ENCODE measurements at regions not wholly inside any gene's neighbourhood (a gene's known extent, or its start where the extent isn't known, plus 50 kb on each side); places are given as distances from the start of the nearest gene placed in this dataset.
"Not testable (repeated sequence)": the region's sequence is repeated elsewhere in the genome, so short reads cannot be mapped to it uniquely, and the experiment has no call there.

DNA sequence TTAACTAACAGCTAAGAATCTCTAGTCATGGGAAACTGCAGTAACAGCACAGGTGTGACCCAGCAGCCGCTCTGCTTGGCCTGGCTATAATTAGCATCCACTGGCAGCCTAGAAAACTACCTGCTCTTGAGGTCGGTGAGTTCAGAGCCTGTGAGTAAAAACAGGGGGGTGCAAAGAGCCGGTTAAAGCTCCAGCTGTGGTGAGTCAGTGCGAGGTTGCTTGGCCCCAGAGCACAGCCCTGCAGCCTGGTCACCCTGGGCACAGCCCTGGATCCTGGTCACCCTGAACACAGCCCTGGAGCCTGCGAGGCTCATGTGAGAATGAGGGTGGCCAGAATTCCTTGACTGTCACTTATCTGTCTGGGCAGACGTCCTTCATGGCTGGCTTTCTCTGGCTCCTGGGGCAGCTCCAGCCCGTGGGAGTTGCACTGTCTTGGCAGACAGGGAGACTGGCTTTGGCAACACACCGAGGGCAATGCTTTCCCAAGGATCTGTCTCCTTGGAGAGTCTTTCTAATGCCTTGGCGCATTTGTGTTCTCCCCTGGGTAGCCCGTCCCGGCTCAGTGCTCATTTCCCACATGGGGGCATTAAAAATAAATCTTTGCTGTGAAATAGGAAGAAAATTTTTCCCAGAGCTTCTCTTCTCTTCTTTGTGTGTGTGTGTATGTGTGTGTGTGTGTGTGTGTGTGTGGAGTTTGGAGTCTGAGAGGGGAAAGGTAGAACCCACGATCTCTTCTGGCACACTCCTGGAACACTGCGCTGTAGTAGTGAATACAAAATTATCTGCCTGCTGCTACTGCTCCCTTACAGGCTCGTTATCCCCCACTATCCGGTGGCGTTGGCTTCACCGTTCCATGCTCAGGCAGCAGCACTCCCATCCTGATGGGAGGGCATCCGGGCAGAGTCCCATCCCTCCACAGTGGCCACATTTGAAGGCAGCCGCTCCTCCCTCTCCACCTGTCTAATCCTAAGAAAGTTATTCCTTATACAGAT lies 250.2 kb upstream of the MEX3C start:
- DNase-seq (ENCODE audit: extremely low read depth in 1 of 2, low read depth in 1 of 2) = no peak

GRCh38 chr18:51448949-51449348 lies 251.5 kb upstream of the MEX3C start:
- no peak for DNase-seq (ENCODE audit: extremely low read depth in 1 of 2, low read depth in 1 of 2)

DNA sequence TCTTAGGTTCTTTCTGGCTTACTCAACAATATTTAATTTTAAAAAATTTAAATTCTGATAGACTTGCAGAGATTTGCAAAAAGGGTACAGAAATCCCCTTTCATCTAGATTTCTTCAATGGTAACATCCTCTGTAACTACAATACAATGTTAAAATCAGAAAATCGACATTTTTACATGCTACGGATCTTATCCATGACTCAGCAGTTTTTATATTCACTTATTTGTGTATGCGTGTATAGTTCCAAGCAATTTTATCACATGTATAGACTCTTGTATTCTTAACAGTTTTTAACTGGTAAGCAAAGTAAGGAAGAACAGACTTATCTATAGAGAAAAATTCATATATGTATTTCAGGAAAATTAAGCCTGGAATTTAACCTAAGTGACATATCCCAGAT lies 256.1 kb upstream of the MEX3C start:
- DNase-seq (ENCODE audit: extremely low read depth in 1 of 2, low read depth in 1 of 2) = no peak

DNA sequence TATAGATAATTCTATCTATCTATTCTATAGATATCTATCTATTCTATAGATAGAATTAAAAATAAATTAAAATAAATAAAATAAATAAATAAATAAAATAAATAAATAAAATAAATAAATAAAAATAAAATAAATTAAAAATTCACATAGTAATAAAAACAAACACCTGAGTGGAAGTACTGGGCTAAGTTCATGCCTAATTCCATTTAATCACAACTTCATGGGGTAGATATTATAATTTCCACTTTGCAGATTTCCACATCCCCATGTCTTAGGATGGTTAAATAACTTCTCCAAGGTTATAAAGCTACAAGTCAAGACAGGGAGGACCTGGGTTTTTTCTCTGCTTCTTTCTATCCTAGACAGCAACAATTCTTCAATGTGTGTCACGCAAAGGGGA lies 261.4 kb upstream of the MEX3C start:
- DNase-seq (ENCODE audit: extremely low read depth in 1 of 2, low read depth in 1 of 2) = no peak

DNA sequence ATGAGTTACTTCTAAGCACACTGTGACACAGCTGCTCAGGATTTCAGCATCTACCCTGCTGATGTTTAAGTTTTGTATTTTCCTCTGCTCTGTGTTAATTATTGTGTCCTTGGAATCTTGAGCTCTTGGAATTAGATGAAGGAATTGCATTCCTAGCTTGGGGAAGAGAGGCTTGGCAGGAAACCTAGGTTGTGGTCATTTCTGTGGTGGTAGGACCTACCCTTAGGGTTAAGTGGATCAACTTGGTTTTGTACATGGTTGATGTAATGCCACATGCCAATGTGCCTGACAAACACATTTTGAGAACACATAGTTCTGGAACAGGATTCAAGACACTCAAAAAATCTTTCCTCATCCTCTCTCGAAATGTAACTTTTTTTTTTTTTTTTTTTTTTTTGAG lies 264.5 kb upstream of the MEX3C start:
- DNase-seq (ENCODE audit: extremely low read depth in 1 of 2, low read depth in 1 of 2) = no peak

DNA sequence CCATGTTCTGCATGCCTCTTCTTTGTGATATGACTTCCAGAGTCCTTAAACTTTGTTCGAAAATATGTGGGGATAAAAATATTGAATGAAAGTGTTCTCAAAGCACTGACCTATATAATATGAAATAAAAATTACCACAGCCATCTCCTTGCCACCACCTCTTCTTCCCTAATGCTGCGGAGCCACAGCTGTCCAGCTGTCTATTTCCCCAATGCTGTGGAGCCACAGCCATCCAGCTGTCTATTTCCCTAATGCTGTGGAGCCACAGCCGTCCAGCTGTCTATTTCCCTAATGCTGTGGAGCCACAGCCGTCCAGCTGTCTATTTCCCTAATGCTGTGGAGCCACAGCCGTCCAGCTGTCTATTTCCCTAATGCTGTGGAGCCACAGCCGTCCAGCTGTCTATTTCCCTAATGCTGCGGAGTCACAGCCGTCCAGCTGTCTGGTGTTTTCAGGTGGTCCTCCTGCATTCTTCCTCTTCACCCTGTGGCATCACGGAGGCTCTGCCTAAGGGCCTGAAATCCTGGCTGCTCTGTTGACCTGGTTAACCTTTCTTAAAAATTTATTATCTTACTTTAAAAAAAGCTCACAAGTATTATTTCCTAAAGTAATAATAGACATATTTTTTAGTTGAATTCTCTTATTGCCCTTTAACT lies 266.1 kb upstream of the MEX3C start:
- DNase-seq (ENCODE audit: extremely low read depth in 1 of 2, low read depth in 1 of 2) = no peak

DNA sequence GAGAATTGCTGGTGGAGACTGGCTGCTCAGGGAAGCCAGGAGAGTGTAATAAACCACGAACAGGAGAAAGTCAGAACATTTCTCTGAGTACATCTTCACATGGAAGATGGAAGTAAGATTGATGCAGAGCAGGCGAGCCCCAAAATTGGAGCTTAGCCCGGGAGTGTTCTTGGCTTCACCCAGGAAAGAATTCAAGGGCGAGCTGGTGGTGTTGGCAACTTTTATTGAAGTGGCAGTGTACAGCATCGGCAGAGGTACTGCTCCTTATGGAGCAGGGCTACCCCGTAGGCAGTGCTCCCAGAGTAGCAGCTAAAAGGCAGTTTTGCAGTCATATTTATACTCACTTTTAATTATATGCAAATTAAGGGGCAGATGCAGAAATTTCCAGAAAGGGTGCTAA lies 281.4 kb upstream of the MEX3C start:
- DNase-seq (ENCODE audit: extremely low read depth in 1 of 2, low read depth in 1 of 2) = no peak

DNA sequence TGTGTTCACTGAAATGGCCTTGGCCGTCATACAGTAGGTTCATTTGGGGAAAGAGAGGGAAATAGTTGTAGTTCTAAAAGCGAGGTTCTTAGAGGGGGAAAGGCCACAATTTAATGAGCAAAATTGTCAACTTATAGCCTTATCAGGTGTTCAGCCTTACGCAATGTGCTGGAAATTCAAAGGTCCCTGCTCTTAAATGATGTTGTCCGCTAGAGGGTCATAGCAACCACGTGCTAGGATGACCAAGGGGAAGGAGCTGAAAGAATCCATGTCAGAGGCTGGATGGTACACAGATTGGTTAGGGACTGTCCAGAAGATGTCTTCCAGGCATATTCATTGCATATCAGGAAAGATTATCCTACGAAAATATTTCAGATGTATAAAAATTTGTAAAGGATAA lies 282.3 kb upstream of the MEX3C start:
- no peak for DNase-seq (ENCODE audit: extremely low read depth in 1 of 2, low read depth in 1 of 2)

DNA sequence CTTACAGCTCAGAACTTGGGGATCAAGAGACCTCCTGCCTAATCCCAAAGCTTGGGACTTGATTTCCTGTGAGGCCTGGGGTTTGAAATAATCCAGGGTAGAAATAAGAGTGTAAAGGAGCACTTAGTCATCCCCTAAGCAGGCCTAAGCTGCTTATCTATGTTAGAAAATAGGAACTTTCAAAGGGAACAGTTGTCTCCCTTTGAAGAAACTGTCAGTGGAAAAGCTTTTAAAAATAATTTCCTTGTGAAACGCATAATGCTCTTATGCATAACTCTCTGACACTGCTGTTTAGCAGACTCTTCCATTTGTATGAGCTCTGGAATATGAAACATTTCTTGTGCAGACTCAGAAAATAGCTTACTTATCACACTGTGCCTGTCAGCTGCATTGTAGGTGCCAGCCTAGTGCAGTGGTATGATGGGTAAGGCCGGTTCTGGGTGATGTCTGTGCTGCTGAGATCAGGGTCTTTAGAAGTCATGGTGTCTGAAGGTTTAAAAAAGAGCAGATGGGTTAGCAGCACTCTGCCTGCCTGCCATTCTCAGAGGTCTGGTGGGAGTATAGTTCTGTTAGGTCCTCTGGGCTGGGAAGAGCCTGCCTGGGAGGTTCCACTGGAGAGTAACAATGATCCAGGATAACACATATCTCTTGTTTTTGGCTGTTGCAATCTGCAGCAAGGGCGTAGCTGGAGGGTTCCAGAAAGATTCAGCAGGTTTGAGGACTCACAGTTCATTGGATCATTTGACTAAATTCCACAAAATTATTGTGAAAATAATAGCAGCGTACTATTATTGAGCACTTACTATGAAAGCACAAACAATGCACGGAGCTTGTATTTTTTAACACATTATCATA lies 283.2 kb upstream of the MEX3C start:
- no peak for DNase-seq (ENCODE audit: extremely low read depth in 1 of 2, low read depth in 1 of 2)

DNA sequence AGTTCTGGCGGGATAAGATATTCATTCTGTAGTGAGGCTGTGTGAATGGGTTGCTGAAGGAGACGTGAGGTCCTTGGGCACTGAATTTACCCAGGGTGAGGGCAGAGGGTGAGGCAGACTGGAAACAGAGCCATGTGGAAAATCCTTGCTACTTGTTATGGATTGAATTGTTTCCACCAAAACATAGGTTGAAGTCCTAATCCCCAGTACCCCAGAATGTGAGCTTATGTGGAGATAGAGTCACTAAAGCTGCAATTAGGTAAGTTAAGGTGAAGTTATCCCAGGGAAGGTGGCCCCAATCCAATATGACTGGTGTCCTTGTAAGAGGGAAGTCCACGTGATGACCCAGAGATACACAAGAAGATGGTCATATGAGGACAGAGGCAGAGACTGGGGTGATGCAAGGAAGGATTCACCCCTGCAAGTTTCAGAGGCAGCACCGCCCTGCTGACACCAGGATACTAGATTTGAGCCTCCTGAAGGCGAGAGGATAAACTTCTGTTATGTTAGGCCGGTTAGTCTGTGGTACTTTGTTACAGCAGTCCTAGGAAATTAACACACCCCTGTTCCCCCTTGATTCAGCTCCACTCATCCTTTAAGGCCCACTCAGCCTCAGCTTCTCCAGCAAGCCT lies 289.4 kb upstream of the MEX3C start:
- no peak for DNase-seq (ENCODE audit: extremely low read depth in 1 of 2, low read depth in 1 of 2)

- no peak for DNase-seq (ENCODE audit: extremely low read depth in 1 of 2, low read depth in 1 of 2)
Observed at GRCh38 chr18:51490417-51490816, 292.9 kb upstream of the MEX3C start.

DNA sequence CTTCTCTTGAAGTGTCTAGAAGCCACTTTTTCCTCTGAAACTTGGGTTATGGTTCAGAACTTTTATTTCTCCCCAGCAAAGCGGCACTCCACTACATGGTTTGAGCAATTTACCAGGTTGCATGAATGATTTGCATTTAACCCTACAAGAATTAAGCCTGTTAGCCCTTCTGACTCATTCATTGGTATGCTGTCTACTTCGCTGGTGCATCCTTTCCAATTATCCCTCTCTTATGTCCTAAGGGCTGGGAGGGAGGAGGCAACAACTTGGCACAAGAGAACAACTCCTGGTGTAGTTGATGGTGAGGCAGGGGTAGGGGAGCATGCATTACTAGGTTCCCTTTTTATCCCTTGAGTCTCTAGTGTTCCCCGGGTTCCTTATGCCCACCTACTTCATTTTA lies 293.4 kb upstream of the MEX3C start:
- DNase-seq (ENCODE audit: extremely low read depth in 1 of 2, low read depth in 1 of 2) = no peak

DNA sequence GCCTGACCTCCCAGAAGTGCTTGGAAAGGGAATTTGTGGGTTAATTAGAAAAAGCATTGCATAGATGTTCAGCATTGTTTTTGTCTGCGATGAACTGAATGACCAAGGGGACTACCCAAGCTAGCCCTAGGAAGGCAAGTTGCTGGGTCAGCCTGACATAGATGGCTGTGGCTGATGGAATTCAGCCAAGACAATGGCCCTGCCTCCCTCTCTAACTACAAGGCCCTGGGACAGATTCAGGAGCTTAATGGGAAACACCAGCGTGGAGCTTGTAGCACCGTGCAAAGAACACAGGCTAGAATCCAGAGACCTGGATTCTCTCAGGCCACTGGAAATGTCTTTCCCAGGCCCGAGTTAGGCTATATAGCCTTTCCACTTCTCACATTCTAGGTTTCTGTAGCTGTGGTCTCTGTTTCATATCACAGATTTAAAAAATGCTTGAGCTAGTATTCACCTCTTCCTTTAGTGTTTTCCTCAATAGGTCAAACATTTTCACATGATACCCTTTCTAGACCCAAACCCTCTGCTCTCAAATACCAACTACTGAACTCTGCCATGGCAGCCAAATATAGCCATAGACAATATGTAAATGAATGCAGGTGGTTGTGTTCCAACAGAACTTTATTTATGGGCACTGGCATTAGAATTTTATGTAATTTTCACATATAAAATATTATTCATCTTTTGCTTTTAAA lies 294.3 kb upstream of the MEX3C start:
- no peak for DNase-seq (ENCODE audit: extremely low read depth in 1 of 2, low read depth in 1 of 2)

GRCh38 chr18:51498085-51498855 lies 300.8 kb upstream of the MEX3C start:
- no peak for DNase-seq (ENCODE audit: extremely low read depth in 1 of 2, low read depth in 1 of 2)

- DNase-seq (ENCODE audit: extremely low read depth in 1 of 2, low read depth in 1 of 2) = no peak
Observed at GRCh38 chr18:51503351-51503750, 305.9 kb upstream of the MEX3C start.

DNA sequence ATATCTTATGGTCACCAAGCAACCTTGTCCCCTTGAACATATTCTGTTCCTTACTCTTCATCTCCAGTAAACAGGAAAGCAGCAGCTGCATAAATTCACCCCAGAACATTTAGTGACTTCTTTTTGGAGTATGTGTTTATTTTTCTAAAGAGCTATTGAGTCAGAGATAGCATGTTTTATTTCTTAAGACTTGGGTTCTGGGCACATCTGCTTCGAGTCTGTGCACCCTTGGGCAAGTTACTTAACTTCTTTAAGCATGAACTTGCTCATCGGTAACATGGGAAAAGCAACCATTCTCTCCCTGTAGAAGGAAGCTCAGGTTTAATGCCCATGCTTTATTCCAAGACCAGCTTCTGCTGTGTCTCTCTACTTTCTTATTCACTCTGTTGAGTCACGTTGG lies 309.3 kb upstream of the MEX3C start:
- no peak for DNase-seq (ENCODE audit: extremely low read depth in 1 of 2, low read depth in 1 of 2)

DNA sequence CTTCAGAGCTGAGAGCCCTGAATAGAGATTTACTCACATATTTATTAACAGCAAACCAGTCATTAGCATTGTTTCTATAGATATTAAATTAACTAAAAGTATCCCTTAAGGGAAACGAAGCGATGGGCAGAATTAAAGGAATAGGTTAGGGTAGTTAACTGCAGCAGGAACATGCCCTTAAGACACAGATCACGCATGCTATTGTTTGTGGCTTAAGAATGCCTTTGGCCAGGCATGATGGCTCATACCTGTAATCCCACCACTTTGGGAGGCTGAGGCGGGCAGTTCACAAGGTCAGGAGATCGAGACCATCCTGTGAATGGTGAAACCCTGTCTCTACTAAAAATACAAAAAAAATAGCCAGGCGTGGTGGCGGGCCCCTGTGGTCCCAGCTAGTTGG lies 310.9 kb upstream of the MEX3C start:
- not testable (repeated sequence) for DNase-seq (ENCODE audit: extremely low read depth in 1 of 2, low read depth in 1 of 2)

DNA sequence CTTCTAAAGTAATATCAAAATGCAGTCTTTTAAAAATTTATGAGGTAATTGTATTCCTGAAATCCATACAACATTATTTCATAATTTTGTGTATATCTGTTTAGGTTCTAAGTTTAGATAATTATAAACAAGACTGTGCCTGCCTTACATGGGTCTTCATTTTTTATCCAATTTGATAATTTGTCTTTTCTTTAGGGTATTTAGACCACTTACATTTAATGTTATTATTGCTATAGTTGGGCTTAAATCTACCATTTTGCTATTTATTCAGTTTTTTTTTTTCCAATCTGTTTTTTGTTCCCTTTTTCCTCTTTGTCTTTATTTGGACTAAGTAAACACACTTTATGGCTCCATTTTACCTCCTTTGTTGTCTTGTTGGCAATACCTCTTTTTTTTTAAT lies 312.5 kb upstream of the MEX3C start:
- no peak for DNase-seq (ENCODE audit: extremely low read depth in 1 of 2, low read depth in 1 of 2)

DNA sequence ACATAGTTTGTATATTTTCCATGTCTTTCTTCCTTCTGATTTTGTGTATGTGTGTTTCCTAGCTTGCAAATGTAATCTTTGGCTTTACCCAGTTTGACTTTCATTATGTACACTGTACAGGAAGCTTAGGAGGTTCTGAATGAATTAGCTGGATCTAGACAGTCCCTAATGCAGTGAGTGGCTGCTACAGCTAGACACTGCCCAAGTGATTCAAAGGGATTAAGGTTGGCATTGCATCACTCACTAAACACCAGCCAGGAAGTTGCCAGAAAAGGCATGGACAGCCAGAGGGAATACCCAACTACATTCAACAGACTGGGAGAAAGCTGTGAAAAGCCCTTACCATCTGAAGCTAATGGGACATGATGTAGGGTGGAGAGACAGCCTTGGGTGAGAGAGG lies 316.0 kb upstream of the MEX3C start:
- DNase-seq (ENCODE audit: extremely low read depth in 1 of 2, low read depth in 1 of 2) = no peak

DNA sequence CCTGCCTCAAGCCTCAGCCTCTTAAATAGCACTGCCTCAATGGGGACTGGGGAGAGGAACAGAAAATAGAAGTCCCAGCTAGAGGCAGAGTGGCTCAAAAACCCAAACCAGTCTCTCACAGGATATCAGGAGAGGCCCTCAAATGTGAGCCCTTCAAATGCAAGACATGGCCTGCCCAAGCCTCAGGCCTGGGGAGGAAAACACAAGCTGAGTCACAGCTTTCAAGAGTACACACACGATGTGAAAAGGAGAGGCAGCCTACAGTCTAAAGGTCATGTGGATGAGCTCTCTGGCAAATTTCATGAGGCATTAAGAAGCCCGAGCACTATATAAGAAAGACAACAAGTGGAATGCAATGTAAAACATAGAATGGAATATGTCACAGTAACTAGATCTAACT lies 316.6 kb upstream of the MEX3C start:
- no peak for DNase-seq (ENCODE audit: extremely low read depth in 1 of 2, low read depth in 1 of 2)
